K562 (cell line): ENCODE measurements at regions not wholly inside any gene's neighbourhood (a gene's known extent, or its start where the extent isn't known, plus 50 kb on each side); places are given as distances from the start of the nearest gene placed in this dataset.

Experiments used
- ASH1L ChIP-seq: fragments of 450-650 bp; IDR thresholded peaks from 2 replicates; pipeline ENCODE4 v1.6.1; 2018; ENCODE audit warnings: borderline replicate concordance, mild to moderate bottlenecking, low read depth; ENCODE audit not compliant: partially characterized antibody
- CBFB ChIP-seq: sonication (generic); formaldehyde crosslinking; IDR thresholded peaks from 2 replicates; pipeline ENCODE4 v1.4.0; 2020; ENCODE audit warnings: mild to moderate bottlenecking, missing genetic modification reagents
- EP300 ChIP-seq: IDR thresholded peaks from 2 replicates; pipeline ENCODE4 v1.6.1; 2012; ENCODE audit warnings: low read length, improper control_type of control experiment
- FOXA3 ChIP-seq, 2 experiments: fragments of 450-650 bp in 1 of 2; sonication (generic) in 1 of 2; formaldehyde crosslinking; IDR thresholded peaks in 1 of 2; conservative IDR thresholded peaks in 1 of 2; 2 replicates each; pipeline versions ENCODE4 v1.4.0 to v1.8.0; 2020 to 2022; ENCODE audit warnings: mild to moderate bottlenecking in 2 of 2, missing genetic modification reagents in 1 of 2
- FOXK1 ChIP-seq: sonication (generic); formaldehyde crosslinking; IDR thresholded peaks from 2 replicates; pipeline ENCODE4 v1.8.0; 2022; ENCODE audit warnings: missing genetic modification reagents, mild to moderate bottlenecking, borderline replicate concordance
- MLLT1 ChIP-seq, 2 experiments: fragments of 450-650 bp; IDR thresholded peaks; 2 replicates each; pipeline ENCODE4 v1.6.1; 2016
- NFRKB ChIP-seq: fragments of 450-650 bp; IDR thresholded peaks from 2 replicates; pipeline ENCODE4 v1.6.1; 2016; ENCODE audit warnings: low read depth
- PRDM10 ChIP-seq: fragments of 450-650 bp; IDR thresholded peaks from 2 replicates; pipeline ENCODE4 v1.6.1; 2018; ENCODE audit not compliant: partially characterized antibody
- SRSF1 ChIP-seq: fragments of 200-400 bp; formaldehyde crosslinking; IDR thresholded peaks from 2 replicates; pipeline ENCODE4 v1.6.1; 2017; ENCODE audit warnings: mild to moderate bottlenecking, low read depth, low read length, moderate library complexity
- YBX1 ChIP-seq: fragments of 450-650 bp; IDR thresholded peaks from 2 replicates; pipeline ENCODE4 v1.7.1; 2016; ENCODE audit warnings: mild to moderate bottlenecking
- ZC3H11A ChIP-seq: IDR thresholded peaks from 2 replicates; pipeline ENCODE4 v1.6.1; 2012; ENCODE audit warnings: low read depth, low read length, improper control_type of control experiment
- TF ChIP-seq, protein P1 (sequence below): fragments of 450-650 bp; formaldehyde crosslinking; IDR thresholded peaks from 2 replicates; pipeline ENCODE4 v1.4.0; 2022; ENCODE audit warnings: missing genetic modification characterization
- TF ChIP-seq, protein P2 (sequence below): sonication (generic); formaldehyde crosslinking; IDR thresholded peaks from 2 replicates; pipeline ENCODE4 v1.8.1; 2022; ENCODE audit warnings: missing genetic modification reagents
- TF ChIP-seq, protein P3 (sequence below), 3 experiments: IDR thresholded peaks in 2 of 3; conservative IDR thresholded peaks in 1 of 3; 2 replicates each; pipeline ENCODE4 v1.5.1; 2011 to 2012; ENCODE audit warnings: low read length in 3 of 3, mild to moderate bottlenecking in 3 of 3, control low read depth in 2 of 3, improper control_type of control experiment in 1 of 3, inconsistent platforms in 1 of 3, low read depth in 1 of 3, mixed read lengths in 1 of 3, moderate library complexity in 1 of 3; ENCODE audit not compliant: insufficient read depth in 2 of 3

DNA sequence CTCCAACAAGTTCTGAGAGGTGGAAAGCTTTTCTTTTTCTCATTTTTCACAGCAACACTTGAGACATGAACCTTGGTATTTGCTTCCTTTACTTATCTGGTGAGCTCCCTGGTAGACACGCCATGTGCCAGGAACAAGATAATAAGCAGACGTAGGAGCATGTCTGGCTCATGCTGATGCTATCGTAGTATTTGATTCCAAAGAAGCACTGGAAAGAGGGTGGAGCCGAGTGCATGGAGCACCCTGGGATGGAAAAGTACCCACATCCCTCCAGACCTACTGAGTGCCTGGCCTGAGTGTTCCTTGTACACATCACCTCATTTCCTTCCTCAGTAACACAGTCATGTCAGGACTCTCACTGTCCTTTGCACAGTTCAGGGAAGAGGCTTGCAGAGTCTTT lies 231.0 kb downstream of the CBLN1 start:
- no peak for TF ChIP-seq SRSF1
- TF ChIP-seq, protein P1, sequence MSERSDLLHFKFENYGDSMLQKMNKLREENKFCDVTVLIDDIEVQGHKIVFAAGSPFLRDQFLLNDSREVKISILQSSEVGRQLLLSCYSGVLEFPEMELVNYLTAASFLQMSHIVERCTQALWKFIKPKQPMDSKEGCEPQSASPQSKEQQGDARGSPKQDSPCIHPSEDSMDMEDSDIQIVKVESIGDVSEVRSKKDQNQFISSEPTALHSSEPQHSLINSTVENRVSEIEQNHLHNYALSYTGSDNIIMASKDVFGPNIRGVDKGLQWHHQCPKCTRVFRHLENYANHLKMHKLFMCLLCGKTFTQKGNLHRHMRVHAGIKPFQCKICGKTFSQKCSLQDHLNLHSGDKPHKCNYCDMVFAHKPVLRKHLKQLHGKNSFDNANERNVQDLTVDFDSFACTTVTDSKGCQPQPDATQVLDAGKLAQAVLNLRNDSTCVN: no peak
- TF ChIP-seq, protein P2, sequence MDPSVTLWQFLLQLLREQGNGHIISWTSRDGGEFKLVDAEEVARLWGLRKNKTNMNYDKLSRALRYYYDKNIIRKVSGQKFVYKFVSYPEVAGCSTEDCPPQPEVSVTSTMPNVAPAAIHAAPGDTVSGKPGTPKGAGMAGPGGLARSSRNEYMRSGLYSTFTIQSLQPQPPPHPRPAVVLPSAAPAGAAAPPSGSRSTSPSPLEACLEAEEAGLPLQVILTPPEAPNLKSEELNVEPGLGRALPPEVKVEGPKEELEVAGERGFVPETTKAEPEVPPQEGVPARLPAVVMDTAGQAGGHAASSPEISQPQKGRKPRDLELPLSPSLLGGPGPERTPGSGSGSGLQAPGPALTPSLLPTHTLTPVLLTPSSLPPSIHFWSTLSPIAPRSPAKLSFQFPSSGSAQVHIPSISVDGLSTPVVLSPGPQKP (CRISPR knock-in tag): no peak
- TF ChIP-seq, protein P3, sequence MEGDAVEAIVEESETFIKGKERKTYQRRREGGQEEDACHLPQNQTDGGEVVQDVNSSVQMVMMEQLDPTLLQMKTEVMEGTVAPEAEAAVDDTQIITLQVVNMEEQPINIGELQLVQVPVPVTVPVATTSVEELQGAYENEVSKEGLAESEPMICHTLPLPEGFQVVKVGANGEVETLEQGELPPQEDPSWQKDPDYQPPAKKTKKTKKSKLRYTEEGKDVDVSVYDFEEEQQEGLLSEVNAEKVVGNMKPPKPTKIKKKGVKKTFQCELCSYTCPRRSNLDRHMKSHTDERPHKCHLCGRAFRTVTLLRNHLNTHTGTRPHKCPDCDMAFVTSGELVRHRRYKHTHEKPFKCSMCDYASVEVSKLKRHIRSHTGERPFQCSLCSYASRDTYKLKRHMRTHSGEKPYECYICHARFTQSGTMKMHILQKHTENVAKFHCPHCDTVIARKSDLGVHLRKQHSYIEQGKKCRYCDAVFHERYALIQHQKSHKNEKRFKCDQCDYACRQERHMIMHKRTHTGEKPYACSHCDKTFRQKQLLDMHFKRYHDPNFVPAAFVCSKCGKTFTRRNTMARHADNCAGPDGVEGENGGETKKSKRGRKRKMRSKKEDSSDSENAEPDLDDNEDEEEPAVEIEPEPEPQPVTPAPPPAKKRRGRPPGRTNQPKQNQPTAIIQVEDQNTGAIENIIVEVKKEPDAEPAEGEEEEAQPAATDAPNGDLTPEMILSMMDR (IDR thresholded peaks at IDR 0.05 in 2 of 3, conservative IDR thresholded peaks at IDR 0.05 in 1 of 3; ENCODE audit: insufficient read depth in 2 of 3, low read depth in 1 of 3, low read length in 3 of 3): no peak
- no peak for TF ChIP-seq ZC3H11A
- TF ChIP-seq PRDM10: no peak
- TF ChIP-seq YBX1: no peak
- TF ChIP-seq CBFB (CRISPR knock-in tag): no peak
- TF ChIP-seq EP300: no peak
- TF ChIP-seq MLLT1 (IDR thresholded peaks at IDR 0.05): no peak
- TF ChIP-seq NFRKB: no peak
- no peak for TF ChIP-seq FOXK1
- TF ChIP-seq FOXA3 (CRISPR knock-in tag; conservative IDR thresholded peaks at IDR 0.05 in 1 of 2, IDR thresholded peaks at IDR 0.05 in 1 of 2): no peak
- no peak for TF ChIP-seq ASH1L
